Panc1 (cell line): ENCODE measurements at regions not wholly inside any gene's neighbourhood (a gene's known extent, or its start where the extent isn't known, plus 50 kb on each side); places are given as distances from the start of the nearest gene placed in this dataset.

Experiments
- ATAC-seq: fragments of 200-7000 bp; cut with Tn5 transposase; 2 replicates; pipeline ENCODE4 v1.9.1; 2020; ENCODE audit warnings: mild to moderate bottlenecking, moderate library complexity
- BruUV-seq: library from RNA; stranded (reverse); fragments of 400-500 nt; replicated peaks from 2 replicates; lab custom pipeline; 2021; lab: Mats Ljungman, UMichigan
- CTCF ChIA-PET: fragments of 300-600 bp; sonication (Branson Sonifier 250); formaldehyde crosslinking; loops from one replicate; lab custom pipeline; 2022; ENCODE audit warnings: antibody characterized with exemption; lab: Charles Lee
- POLR2A ChIA-PET: fragments of 300-600 bp; sonication (Branson Sonifier 250); formaldehyde crosslinking; loops from one replicate; lab custom pipeline; 2022; ENCODE audit warnings: antibody characterized with exemption; lab: Charles Lee
- DNase-seq: peaks from one replicate; pipeline ENCODE4 v3.0.0-alpha.2; 2010; ENCODE audit warnings: low read depth, low spot score
- H3K27ac ChIP-seq: 2 replicates; pipeline ENCODE4 v1.5.1; 2011; ENCODE audit warnings: mild to moderate bottlenecking, low read length, inconsistent platforms
- H3K27me3 ChIP-seq: fragments of 200-500 bp; sonication (Bioruptor generic); 2 replicates; pipeline ENCODE4 v1.6.0; 2014; ENCODE audit warnings: low read length, inconsistent platforms; ENCODE audit not compliant: control insufficient read depth, insufficient read depth
- H3K36me3 ChIP-seq: fragments of 200-500 bp; sonication (Bioruptor generic); 2 replicates; pipeline ENCODE4 v1.5.1; 2014; ENCODE audit warnings: inconsistent platforms, mild to moderate bottlenecking, low read length, moderate library complexity; ENCODE audit not compliant: control insufficient read depth, insufficient read depth
- H3K4me1 ChIP-seq: 2 replicates; pipeline ENCODE4 v1.5.1; 2011; ENCODE audit warnings: inconsistent platforms, mild to moderate bottlenecking, low read length, moderate library complexity; ENCODE audit not compliant: control insufficient read depth, insufficient read depth
- H3K4me3 ChIP-seq, 2 experiments: 2 replicates each; pipeline ENCODE4 v1.5.1; 2011 to 2012; ENCODE audit warnings: low read depth in 2 of 2, low read length in 2 of 2, mild to moderate bottlenecking in 2 of 2, inconsistent platforms in 1 of 2, moderate library complexity in 1 of 2
- H3K9me3 ChIP-seq: fragments of 200-500 bp; sonication (Bioruptor generic); 2 replicates; pipeline ENCODE4 v1.5.1; 2014; ENCODE audit warnings: low read depth, mild to moderate bottlenecking, inconsistent platforms, low read length, moderate library complexity; ENCODE audit not compliant: control insufficient read depth, insufficient read depth
- POLR2AphosphoS5 ChIP-seq: IDR thresholded peaks from 2 replicates; pipeline ENCODE4 v1.6.1; 2012; ENCODE audit warnings: mild to moderate bottlenecking, low read depth, low read length, moderate library complexity
- SIN3A ChIP-seq: IDR thresholded peaks from 2 replicates; pipeline ENCODE4 v1.6.1; 2012; ENCODE audit warnings: low read depth, mild to moderate bottlenecking, low read length, moderate library complexity, borderline replicate concordance; ENCODE audit not compliant: insufficient read depth
- TCF7L2 ChIP-seq: IDR thresholded peaks from 2 replicates; pipeline ENCODE4 v1.6.1; 2011; ENCODE audit warnings: mild to moderate bottlenecking, low read depth, low read length, inconsistent platforms
- in situ Hi-C: cut with HindIII; loops from 2 replicates; pipeline ENCODE4 v1.10.0; 2016; ENCODE audit warnings: low sequenced_read_pairs, low pct_unique_long_range_greater_than_20kb
- intact Hi-C: fragments of 100-400 bp; cut with micrococcal nuclease; formaldehyde crosslinking; loops from one replicate; pipeline ENCODE4 v1.10.0; 2022; ENCODE audit not compliant: unreplicated experiment
- TF ChIP-seq, protein P1 (sequence below), 2 experiments: IDR thresholded peaks; 2 replicates each; pipeline ENCODE4 v1.6.1; 2011 to 2012; ENCODE audit warnings: low read depth in 2 of 2, control low read depth in 1 of 2, low read length in 1 of 2, mild to moderate bottlenecking in 1 of 2, moderate library complexity in 1 of 2; ENCODE audit not compliant: insufficient read depth in 1 of 2
- TF ChIP-seq, protein P2 (sequence below): fragments of 450-650 bp; IDR thresholded peaks from 2 replicates; pipeline ENCODE4 v1.5.1; 2017; ENCODE audit warnings: mild to moderate bottlenecking

DNA sequence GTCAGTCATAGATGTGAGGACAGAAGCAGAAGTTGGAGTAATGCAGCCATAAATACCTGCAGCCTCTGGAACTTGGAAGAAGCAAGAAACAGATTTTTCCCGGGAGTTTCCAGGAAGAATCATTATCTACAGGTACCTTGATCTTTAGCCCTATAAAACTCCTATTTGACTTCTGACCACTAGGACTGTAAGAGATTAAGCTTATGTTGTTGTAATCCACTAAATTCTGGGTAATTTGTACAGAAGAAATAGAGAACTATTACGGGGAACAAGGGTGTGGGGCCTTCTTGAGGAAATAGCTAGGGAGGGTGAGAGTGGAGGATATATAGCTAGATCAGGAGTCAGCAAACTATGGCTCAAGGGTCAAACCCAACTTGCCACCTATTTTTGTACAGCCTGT, 353.2 kb downstream of the SLC4A3 start:
- no TSS peak for BruUV-seq
- no peak for TF ChIP-seq POLR2AphosphoS5
- no peak for TF ChIP-seq SIN3A
- TF ChIP-seq, protein P1, sequence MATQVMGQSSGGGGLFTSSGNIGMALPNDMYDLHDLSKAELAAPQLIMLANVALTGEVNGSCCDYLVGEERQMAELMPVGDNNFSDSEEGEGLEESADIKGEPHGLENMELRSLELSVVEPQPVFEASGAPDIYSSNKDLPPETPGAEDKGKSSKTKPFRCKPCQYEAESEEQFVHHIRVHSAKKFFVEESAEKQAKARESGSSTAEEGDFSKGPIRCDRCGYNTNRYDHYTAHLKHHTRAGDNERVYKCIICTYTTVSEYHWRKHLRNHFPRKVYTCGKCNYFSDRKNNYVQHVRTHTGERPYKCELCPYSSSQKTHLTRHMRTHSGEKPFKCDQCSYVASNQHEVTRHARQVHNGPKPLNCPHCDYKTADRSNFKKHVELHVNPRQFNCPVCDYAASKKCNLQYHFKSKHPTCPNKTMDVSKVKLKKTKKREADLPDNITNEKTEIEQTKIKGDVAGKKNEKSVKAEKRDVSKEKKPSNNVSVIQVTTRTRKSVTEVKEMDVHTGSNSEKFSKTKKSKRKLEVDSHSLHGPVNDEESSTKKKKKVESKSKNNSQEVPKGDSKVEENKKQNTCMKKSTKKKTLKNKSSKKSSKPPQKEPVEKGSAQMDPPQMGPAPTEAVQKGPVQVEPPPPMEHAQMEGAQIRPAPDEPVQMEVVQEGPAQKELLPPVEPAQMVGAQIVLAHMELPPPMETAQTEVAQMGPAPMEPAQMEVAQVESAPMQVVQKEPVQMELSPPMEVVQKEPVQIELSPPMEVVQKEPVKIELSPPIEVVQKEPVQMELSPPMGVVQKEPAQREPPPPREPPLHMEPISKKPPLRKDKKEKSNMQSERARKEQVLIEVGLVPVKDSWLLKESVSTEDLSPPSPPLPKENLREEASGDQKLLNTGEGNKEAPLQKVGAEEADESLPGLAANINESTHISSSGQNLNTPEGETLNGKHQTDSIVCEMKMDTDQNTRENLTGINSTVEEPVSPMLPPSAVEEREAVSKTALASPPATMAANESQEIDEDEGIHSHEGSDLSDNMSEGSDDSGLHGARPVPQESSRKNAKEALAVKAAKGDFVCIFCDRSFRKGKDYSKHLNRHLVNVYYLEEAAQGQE (IDR thresholded peaks at IDR 0.05; ENCODE audit: insufficient read depth in 1 of 2, low read depth in 2 of 2, low read length in 1 of 2): no peak
- TF ChIP-seq TCF7L2: no peak
- TF ChIP-seq, protein P2, sequence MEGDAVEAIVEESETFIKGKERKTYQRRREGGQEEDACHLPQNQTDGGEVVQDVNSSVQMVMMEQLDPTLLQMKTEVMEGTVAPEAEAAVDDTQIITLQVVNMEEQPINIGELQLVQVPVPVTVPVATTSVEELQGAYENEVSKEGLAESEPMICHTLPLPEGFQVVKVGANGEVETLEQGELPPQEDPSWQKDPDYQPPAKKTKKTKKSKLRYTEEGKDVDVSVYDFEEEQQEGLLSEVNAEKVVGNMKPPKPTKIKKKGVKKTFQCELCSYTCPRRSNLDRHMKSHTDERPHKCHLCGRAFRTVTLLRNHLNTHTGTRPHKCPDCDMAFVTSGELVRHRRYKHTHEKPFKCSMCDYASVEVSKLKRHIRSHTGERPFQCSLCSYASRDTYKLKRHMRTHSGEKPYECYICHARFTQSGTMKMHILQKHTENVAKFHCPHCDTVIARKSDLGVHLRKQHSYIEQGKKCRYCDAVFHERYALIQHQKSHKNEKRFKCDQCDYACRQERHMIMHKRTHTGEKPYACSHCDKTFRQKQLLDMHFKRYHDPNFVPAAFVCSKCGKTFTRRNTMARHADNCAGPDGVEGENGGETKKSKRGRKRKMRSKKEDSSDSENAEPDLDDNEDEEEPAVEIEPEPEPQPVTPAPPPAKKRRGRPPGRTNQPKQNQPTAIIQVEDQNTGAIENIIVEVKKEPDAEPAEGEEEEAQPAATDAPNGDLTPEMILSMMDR: no peak
- H3K27me3 ChIP-seq: no peaks in the 10 kb centered on the region
- DNase-seq (no peak), ATAC-seq (no peak)
- no peaks in the 10 kb centered on the region for H3K9me3 ChIP-seq
- no peak overlapping the region for H3K4me3 ChIP-seq
- CTCF ChIA-PET: no interaction called here
- in situ Hi-C loops: no loop called here
- no peak overlapping the region for H3K27ac ChIP-seq
- no peaks in the 10 kb centered on the region for H3K4me1 ChIP-seq
- intact Hi-C loops: no loop called here
- POLR2A ChIA-PET: no interaction called here
- no peaks in the 10 kb centered on the region for H3K36me3 ChIP-seq

DNA sequence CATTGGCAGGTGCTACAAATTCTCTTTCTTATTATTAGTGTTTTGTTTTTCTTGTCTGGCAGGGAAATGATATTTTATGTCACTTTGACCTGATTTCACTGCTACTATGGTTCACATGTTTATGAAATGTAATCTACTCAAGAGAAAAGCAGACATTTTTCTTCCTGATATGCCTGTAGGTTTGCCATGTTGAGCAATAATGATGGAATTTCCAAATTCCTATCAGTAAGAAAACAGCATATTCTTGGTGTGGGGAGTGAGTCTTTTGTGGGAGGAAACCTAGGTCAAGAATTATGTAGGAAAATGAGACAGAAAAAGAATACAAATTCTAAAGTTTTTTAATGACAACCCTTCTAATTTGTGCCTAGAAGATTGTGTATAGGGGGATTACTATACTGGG, 356.4 kb downstream of the SLC4A3 start:
- Histone ChIP-seq H3K27ac (no peak overlapping the region), H3K27me3 (no peaks in the 10 kb centered on the region), H3K36me3 (no peaks in the 10 kb centered on the region), H3K4me1 (no peaks in the 10 kb centered on the region), H3K9me3 (no peaks in the 10 kb centered on the region), H3K4me3 (no peak overlapping the region)
- no peak for TF ChIP-seq SIN3A
- ATAC-seq: no peak
- ChIA-PET POLR2A (no interaction called here), CTCF (no interaction called here)
- intact Hi-C loops: no loop called here
- in situ Hi-C loops: no loop called here
- DNase-seq: no peak
- no TSS peak for BruUV-seq

DNA sequence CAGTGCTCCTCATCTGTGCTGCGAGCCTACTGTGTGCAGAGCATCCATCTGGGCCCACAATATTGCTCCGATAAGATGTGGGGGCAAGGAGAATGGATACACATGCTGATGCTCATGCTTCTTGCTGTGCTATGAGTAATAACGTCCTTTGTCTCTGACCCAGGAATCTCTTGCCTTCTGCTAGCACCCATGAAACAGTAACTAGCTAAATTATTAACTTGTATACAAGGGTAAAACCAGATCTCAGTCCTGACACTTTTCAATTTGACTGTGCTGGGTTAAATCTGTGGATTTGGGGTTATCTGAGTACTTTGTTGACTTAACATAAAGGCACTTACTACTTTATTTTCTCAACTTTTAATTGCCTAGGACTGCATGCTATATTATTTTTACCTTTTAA, 357.6 kb downstream of the SLC4A3 start:
- BruUV-seq: no TSS peak
- no peak for ATAC-seq
- Histone ChIP-seq H3K4me1 (no peaks in the 10 kb centered on the region), H3K27ac (no peak overlapping the region), H3K9me3 (no peaks in the 10 kb centered on the region), H3K36me3 (no peaks in the 10 kb centered on the region), H3K27me3 (no peaks in the 10 kb centered on the region), H3K4me3 (no peak overlapping the region)
- ChIA-PET POLR2A (no interaction called here), CTCF (no interaction called here)
- DNase-seq: no peak
- intact Hi-C loops: no loop called here
- TF ChIP-seq, protein P2: no peak
- TF ChIP-seq, protein P1 (IDR thresholded peaks at IDR 0.05; ENCODE audit: insufficient read depth in 1 of 2, low read depth in 2 of 2, low read length in 1 of 2): no peak
- TF ChIP-seq TCF7L2: no peak
- no peak for TF ChIP-seq SIN3A
- TF ChIP-seq POLR2AphosphoS5: no peak
- in situ Hi-C loops: no loop called here
